Neural cell (in vitro differentiated cells): ENCODE measurements at regions not wholly inside any gene's neighbourhood (a gene's known extent, or its start where the extent isn't known, plus 50 kb on each side); places are given as distances from the start of the nearest gene placed in this dataset.

Experiments
- H2AFZ ChIP-seq: fragments of 200-600, 300-800 bp; sonication (generic), shearing (Covaris generic); 2 replicates; pipeline ENCODE4 v1.6.0; 2014; ENCODE audit warnings: low read depth, mild to moderate bottlenecking, antibody characterized with exemption, low read length, moderate library complexity
- H3F3A ChIP-seq: fragments of 200-600 bp; shearing (Covaris generic); 2 replicates; pipeline ENCODE4 v1.6.1; 2016; ENCODE audit warnings: mild to moderate bottlenecking, moderate library complexity, mixed read lengths, antibody characterized with exemption, low read length; ENCODE audit not compliant: insufficient read depth, poor library complexity, severe bottlenecking
- H3K27ac ChIP-seq: fragments of 200-600, 300-800 bp; sonication (generic), shearing (Covaris generic); 2 replicates; pipeline ENCODE4 v1.5.1; 2014; ENCODE audit warnings: mild to moderate bottlenecking, low read length, moderate library complexity
- H3K27me3 ChIP-seq: fragments of 300-800, 200-600 bp; sonication (generic), shearing (Covaris generic); 2 replicates; pipeline ENCODE4 v1.6.0; 2014; ENCODE audit warnings: mild to moderate bottlenecking, low read depth, low read length, moderate library complexity; ENCODE audit not compliant: insufficient read depth
- H3K36me3 ChIP-seq: fragments of 300-800, 200-600 bp; sonication (generic), shearing (Covaris generic); 2 replicates; pipeline ENCODE4 v1.5.1; 2014; ENCODE audit warnings: mild to moderate bottlenecking, antibody characterized with exemption, low read length, moderate library complexity; ENCODE audit not compliant: insufficient read depth
- H3K4me2 ChIP-seq: fragments of 300-800, 200-600 bp; sonication (generic), shearing (Covaris generic); 2 replicates; pipeline ENCODE4 v1.6.0; 2014; ENCODE audit warnings: mild to moderate bottlenecking, low read length
- H3K4me3 ChIP-seq: fragments of 300-800, 200-600 bp; sonication (generic), shearing (Covaris generic); 2 replicates; pipeline ENCODE4 v1.5.1; 2014; ENCODE audit warnings: mild to moderate bottlenecking, low read length, moderate library complexity
- H3K79me2 ChIP-seq: fragments of 200-600 bp; shearing (Covaris generic); replicated peaks from 2 replicates; pipeline ENCODE4 v1.6.0; 2014; ENCODE audit warnings: mild to moderate bottlenecking, low read length, moderate library complexity; ENCODE audit not compliant: insufficient read depth
- H3K9ac ChIP-seq: fragments of 300-800, 200-600 bp; sonication (generic), shearing (Covaris generic); 2 replicates; pipeline ENCODE4 v1.6.1; 2016; ENCODE audit warnings: mild to moderate bottlenecking, low read length, mixed read lengths
- H3K9me2 ChIP-seq: fragments of 200-600 bp; shearing (Covaris generic); 2 replicates; pipeline ENCODE4 v1.6.1; 2016; ENCODE audit warnings: mild to moderate bottlenecking, low read length, mixed read lengths; ENCODE audit not compliant: insufficient read depth
- H3K9me3 ChIP-seq: fragments of 200-600, 300-800 bp; sonication (generic), shearing (Covaris generic); 2 replicates; pipeline ENCODE4 v1.6.1; 2016; ENCODE audit warnings: mild to moderate bottlenecking, mixed run types, low read length, moderate library complexity, mixed read lengths
- H4K20me1 ChIP-seq: fragments of 200-600 bp; shearing (Covaris generic); 2 replicates; pipeline ENCODE4 v1.6.1; 2016; ENCODE audit warnings: mild to moderate bottlenecking, mixed run types; ENCODE audit not compliant: insufficient read depth
- CTCF ChIP-seq: fragments of 450-650 bp; IDR thresholded peaks from 2 replicates; pipeline ENCODE4 v1.5.1; 2014; ENCODE audit warnings: antibody characterized with exemption, mild to moderate bottlenecking, moderate library complexity; ENCODE audit not compliant: poor library complexity, severe bottlenecking
- EP300 ChIP-seq: fragments of 450-650 bp; conservative IDR thresholded peaks from 2 replicates; pipeline ENCODE4 v1.6.1; 2014; ENCODE audit warnings: antibody characterized with exemption, mild to moderate bottlenecking, moderate library complexity; ENCODE audit not compliant: poor library complexity, severe bottlenecking
- EZH2 ChIP-seq: fragments of 200-600, 300-800 bp; shearing (Covaris generic), sonication (generic); IDR thresholded peaks from 2 replicates; pipeline ENCODE4 v1.6.1; 2014; ENCODE audit warnings: antibody characterized with exemption, low read length, borderline replicate concordance, mild to moderate bottlenecking; ENCODE audit not compliant: insufficient read depth, poor library complexity, severe bottlenecking
- MXI1 ChIP-seq: fragments of 450-650 bp; conservative IDR thresholded peaks from 2 replicates; pipeline ENCODE4 v1.6.1; 2014; ENCODE audit warnings: antibody characterized with exemption, mild to moderate bottlenecking; ENCODE audit not compliant: poor library complexity, severe bottlenecking
- POLR2AphosphoS5 ChIP-seq: IDR thresholded peaks from 2 replicates; pipeline ENCODE4 v1.6.1; 2012
- RAD21 ChIP-seq: fragments of 450-650 bp; conservative IDR thresholded peaks from 2 replicates; pipeline ENCODE4 v1.6.1; 2014; ENCODE audit warnings: antibody characterized with exemption, mild to moderate bottlenecking, moderate library complexity
- REST ChIP-seq: IDR thresholded peaks from 2 replicates; pipeline ENCODE4 v1.6.1; 2012; ENCODE audit warnings: borderline replicate concordance
- SMC3 ChIP-seq: fragments of 450-650 bp; conservative IDR thresholded peaks from 2 replicates; pipeline ENCODE4 v1.6.1; 2014; ENCODE audit warnings: antibody characterized with exemption, mild to moderate bottlenecking, moderate library complexity; ENCODE audit not compliant: poor library complexity
- TAF1 ChIP-seq: IDR thresholded peaks from 2 replicates; pipeline ENCODE4 v1.6.1; 2012; ENCODE audit warnings: low read depth

- Histone ChIP-seq H3K36me3 (no peaks in the 10 kb centered on the region), H3K27me3 (no peaks in the 10 kb centered on the region), H3K4me3 (no peak overlapping the region), H4K20me1 (no peaks in the 10 kb centered on the region), H3K9me3 (no peaks in the 10 kb centered on the region), H3K4me2 (no peak overlapping the region), H3K79me2 (no peaks in the 10 kb centered on the region), H3K9ac (no peak overlapping the region), H3K27ac (no peak overlapping the region), H3K9me2 (no peaks in the 10 kb centered on the region), H3F3A (no peaks in the 10 kb centered on the region), H2AFZ (no peak overlapping the region)
- TF ChIP-seq EZH2 (no peak), SMC3 (no peak), RAD21 (no peak), EP300 (no peak), CTCF (no peak), POLR2AphosphoS5 (no peak), MXI1 (no peak), TAF1 (no peak), REST (no peak)
Observed at GRCh38 chr4:26029568-26030131, 115.6 kb downstream of the SMIM20 start.

GRCh38 chr4:26030260-26030667 lies 116.2 kb downstream of the SMIM20 start:
- H3K9ac ChIP-seq: no peak overlapping the region
- H3K36me3 ChIP-seq: no peaks in the 10 kb centered on the region
- no peak overlapping the region for H3K4me2 ChIP-seq
- no peaks in the 10 kb centered on the region for H3K79me2 ChIP-seq
- TF ChIP-seq EZH2 (no peak), CTCF (no peak), POLR2AphosphoS5 (no peak), MXI1 (no peak), RAD21 (no peak)
- no peak overlapping the region for H3K27ac ChIP-seq
- H2AFZ ChIP-seq: no peak overlapping the region
- H3K4me3 ChIP-seq: no peak overlapping the region
- H4K20me1 ChIP-seq: no peaks in the 10 kb centered on the region
- H3K9me3 ChIP-seq: no peaks in the 10 kb centered on the region
- no peaks in the 10 kb centered on the region for H3F3A ChIP-seq
- H3K27me3 ChIP-seq: no peaks in the 10 kb centered on the region
- H3K9me2 ChIP-seq: no peaks in the 10 kb centered on the region
